H9 (cell line): ENCODE measurements at regions not wholly inside any gene's neighbourhood (a gene's known extent, or its start where the extent isn't known, plus 50 kb on each side); places are given as distances from the start of the nearest gene placed in this dataset.

Source experiments
- DNase-seq: peaks from one replicate; pipeline ENCODE4 v3.0.0-alpha.2; 2017
- H2AFZ ChIP-seq: one replicate; pipeline ENCODE4 v1.6.1; 2013; ENCODE audit warnings: mild to moderate bottlenecking, low read length, control low read depth, moderate library complexity
- H2AK5ac ChIP-seq: 2 replicates; pipeline ENCODE4 v1.6.1; 2013; ENCODE audit warnings: low read length, control low read depth, mixed read lengths; ENCODE audit not compliant: insufficient read length
- H2BK120ac ChIP-seq: one replicate; pipeline ENCODE4 v1.6.1; 2013; ENCODE audit warnings: low read depth, mild to moderate bottlenecking, low read length, control low read depth, inconsistent platforms; ENCODE audit not compliant: poor library complexity, severe bottlenecking
- H2BK12ac ChIP-seq: 2 replicates; pipeline ENCODE4 v1.6.1; 2013; ENCODE audit warnings: low read length, control low read depth, mixed read lengths, low read depth; ENCODE audit not compliant: insufficient read length
- H2BK15ac ChIP-seq: 2 replicates; pipeline ENCODE4 v1.6.1; 2013; ENCODE audit warnings: low read depth, low read length, control low read depth
- H2BK20ac ChIP-seq: one replicate; pipeline ENCODE4 v1.6.1; 2013; ENCODE audit warnings: low read depth, mild to moderate bottlenecking, low read length, control low read depth, inconsistent platforms; ENCODE audit not compliant: poor library complexity, severe bottlenecking
- H2BK5ac ChIP-seq: 2 replicates; pipeline ENCODE4 v1.6.1; 2013; ENCODE audit warnings: low read length, control low read depth, mixed read lengths; ENCODE audit not compliant: insufficient read length
- H3K14ac ChIP-seq: 2 replicates; pipeline ENCODE4 v1.6.1; 2013; ENCODE audit warnings: low read length, control low read depth; ENCODE audit not compliant: insufficient read depth
- H3K18ac ChIP-seq: 2 replicates; pipeline ENCODE4 v1.6.1; 2013; ENCODE audit warnings: low read depth, mild to moderate bottlenecking, mixed read lengths, low read length, control low read depth; ENCODE audit not compliant: insufficient read length
- H3K23ac ChIP-seq: 2 replicates; pipeline ENCODE4 v1.6.1; 2013; ENCODE audit warnings: low read length, control low read depth, mixed read lengths, low read depth; ENCODE audit not compliant: insufficient read length
- H3K23me2 ChIP-seq: 2 replicates; pipeline ENCODE4 v1.6.1; 2013; ENCODE audit warnings: low read depth, mild to moderate bottlenecking, mixed read lengths, low read length, control low read depth; ENCODE audit not compliant: insufficient read length, poor library complexity, severe bottlenecking
- H3K27ac ChIP-seq: 2 replicates; pipeline ENCODE4 v1.5.1; 2013; ENCODE audit warnings: low read length, control low read depth, mixed read lengths, low read depth; ENCODE audit not compliant: insufficient read length
- H3K27me3 ChIP-seq: 2 replicates; pipeline ENCODE4 v1.6.1; 2013; ENCODE audit warnings: low read length, control low read depth, inconsistent platforms; ENCODE audit not compliant: insufficient read depth
- H3K4ac ChIP-seq: 2 replicates; pipeline ENCODE4 v1.6.1; 2013; ENCODE audit warnings: low read depth, mild to moderate bottlenecking, control low read depth, inconsistent platforms, low read length, moderate library complexity
- H3K4me1 ChIP-seq: 2 replicates; pipeline ENCODE4 v1.6.1; 2013; ENCODE audit warnings: low read length, control low read depth, inconsistent platforms; ENCODE audit not compliant: insufficient read depth
- H3K4me2 ChIP-seq: 2 replicates; pipeline ENCODE4 v1.6.1; 2013; ENCODE audit warnings: low read length, control low read depth, mixed read lengths; ENCODE audit not compliant: insufficient read length, insufficient read depth
- H3K56ac ChIP-seq: 2 replicates; pipeline ENCODE4 v1.6.1; 2013; ENCODE audit warnings: low read depth, mild to moderate bottlenecking, mixed read lengths, low read length, control low read depth; ENCODE audit not compliant: insufficient read length
- H3K79me1 ChIP-seq: 2 replicates; pipeline ENCODE4 v1.6.1; 2013; ENCODE audit warnings: low read depth, mild to moderate bottlenecking, moderate library complexity, low read length, control low read depth, inconsistent platforms; ENCODE audit not compliant: insufficient read depth, poor library complexity, severe bottlenecking
- H3K79me2 ChIP-seq: 2 replicates; pipeline ENCODE4 v1.6.1; 2013; ENCODE audit warnings: low read length, control low read depth, inconsistent platforms; ENCODE audit not compliant: insufficient read depth
- H3K9ac ChIP-seq: 2 replicates; pipeline ENCODE4 v1.6.1; 2013; ENCODE audit warnings: low read length, control low read depth, mixed read lengths; ENCODE audit not compliant: insufficient read length; ENCODE audit errors: extremely low read depth
- H3K9me3 ChIP-seq: one replicate; pipeline ENCODE4 v1.6.1; 2013; ENCODE audit warnings: low read depth, low read length, inconsistent platforms; ENCODE audit not compliant: control insufficient read depth
- H3T11ph ChIP-seq: one replicate; pipeline ENCODE4 v1.6.1; 2013; ENCODE audit warnings: mild to moderate bottlenecking, low read length, control low read depth, inconsistent platforms
- H4K20me1 ChIP-seq: one replicate; pipeline ENCODE4 v1.6.1; 2013; ENCODE audit not compliant: control insufficient read depth, insufficient read length, insufficient read depth
- H4K5ac ChIP-seq: 2 replicates; pipeline ENCODE4 v1.6.1; 2013; ENCODE audit warnings: low read depth, mild to moderate bottlenecking, mixed read lengths, low read length, control low read depth; ENCODE audit not compliant: insufficient read length
- H4K8ac ChIP-seq: replicated peaks from 2 replicates; pipeline ENCODE4 v1.6.1; 2013; ENCODE audit warnings: low read length, control low read depth, mixed read lengths, low read depth; ENCODE audit not compliant: insufficient read length
- H4K91ac ChIP-seq: 2 replicates; pipeline ENCODE4 v1.6.1; 2013; ENCODE audit warnings: low read depth, mild to moderate bottlenecking, moderate library complexity, mixed read lengths, low read length, control low read depth; ENCODE audit not compliant: insufficient read length
- H3K27ac Mint-ChIP-seq, 3 experiments: 2 replicates in 2 of 3; 3 replicates in 1 of 3; pipeline ENCODE4 v1.8.0; 2020 to 2021; ENCODE audit warnings: mixed read lengths in 3 of 3, mild to moderate bottlenecking in 1 of 3, moderate library complexity in 1 of 3
- H3K27me3 Mint-ChIP-seq: 2 replicates; pipeline ENCODE4 v1.8.0; 2021; ENCODE audit warnings: low read depth, mild to moderate bottlenecking, moderate library complexity, mixed read lengths
- H3K36me3 Mint-ChIP-seq, 3 experiments: 2 replicates in 2 of 3; 3 replicates in 1 of 3; pipeline ENCODE4 v1.8.0; 2020 to 2021; ENCODE audit warnings: low read depth in 3 of 3, mixed read lengths in 3 of 3; ENCODE audit not compliant: insufficient read depth in 1 of 3
- H3K4me1 Mint-ChIP-seq, 2 experiments: 2 replicates each; pipeline ENCODE4 v1.8.0; 2020; ENCODE audit warnings: mixed read lengths in 2 of 2
- H3K4me3 Mint-ChIP-seq, 2 experiments: 2 replicates in 1 of 2; 3 replicates in 1 of 2; pipeline ENCODE4 v1.8.0; 2020 to 2021; ENCODE audit warnings: mild to moderate bottlenecking in 2 of 2, mixed read lengths in 2 of 2, moderate library complexity in 1 of 2
- H3K9me3 Mint-ChIP-seq, 2 experiments: 2 replicates in 1 of 2; 3 replicates in 1 of 2; pipeline ENCODE4 v1.8.0; 2020; ENCODE audit warnings: mild to moderate bottlenecking in 2 of 2, mixed read lengths in 2 of 2, moderate library complexity in 1 of 2
- WGBS: extraction: QIAGEN DNeasy Blood & Tissue Kit; methylation state at CpG from one replicate; pipeline ENCODE4 v1.1.7; 2013; ENCODE audit warnings: missing lambda C conversion rate, low lambda C conversion rate, mixed read lengths; ENCODE audit not compliant: insufficient read length; ENCODE audit errors: extremely low coverage; 5-methylcytosine and 5-hydroxymethylcytosine counted together
- TF ChIP-seq, protein P1 (sequence below): fragments of 200-600 bp; sonication (generic); conservative IDR thresholded peaks from 3 replicates; pipeline ENCODE4 v1.8.0; 2021; ENCODE audit warnings: antibody characterized with exemption, mild to moderate bottlenecking

DNA sequence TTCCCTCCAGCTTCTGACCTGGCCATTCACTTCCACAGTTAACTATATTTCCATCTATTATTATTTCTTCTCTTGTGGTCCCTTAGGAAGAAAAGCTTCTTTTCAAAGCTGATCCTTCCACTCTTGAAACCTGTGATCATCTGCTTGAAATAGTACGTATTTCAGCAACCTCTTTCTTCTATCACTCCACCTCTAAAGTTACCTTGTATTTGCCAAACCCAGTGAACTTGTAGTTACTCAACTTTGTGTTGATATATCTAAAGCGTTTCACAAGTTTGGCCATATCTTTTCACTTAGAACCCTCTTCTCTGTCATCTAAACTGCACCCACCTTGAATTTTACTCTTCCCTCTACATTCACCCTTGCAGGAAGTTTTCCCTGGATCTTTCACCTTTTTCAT lies 173.8 kb upstream of the RAD23B start:
- no peaks in the 10 kb centered on the region for H3K4me1 Mint-ChIP-seq

More for the DNA sequence above, 173.8 kb upstream of the RAD23B start:
- Histone ChIP-seq H2BK12ac (no peak overlapping the region), H3K23ac (no peak overlapping the region), H2BK20ac (no peak overlapping the region), H2AK5ac (no peak overlapping the region), H3K23me2 (no peaks in the 10 kb centered on the region), H3K27me3 (no peaks in the 10 kb centered on the region), H4K5ac (no peak overlapping the region), H3K4ac (no peak overlapping the region), H3T11ph (no peak overlapping the region), H3K4me1 (no peaks in the 10 kb centered on the region), H3K79me2 (no peaks in the 10 kb centered on the region), H4K20me1 (no peaks in the 10 kb centered on the region), H3K56ac (no peak overlapping the region), H3K4me2 (no peak overlapping the region), H3K14ac (no peak overlapping the region), H2AFZ (no peak overlapping the region), H2BK15ac (no peak overlapping the region), H3K27ac (no peak overlapping the region), H3K9ac (no peak overlapping the region), H2BK5ac (no peak overlapping the region), H4K91ac (no peak overlapping the region), H2BK120ac (no peak overlapping the region), H3K9me3 (no peaks in the 10 kb centered on the region), H3K79me1 (no peaks in the 10 kb centered on the region), H3K18ac (no peak overlapping the region), H4K8ac (no peak overlapping the region)
- WGBS = no CpG with 5 or more reads among the region's 2 CpGs
- no peak overlapping the region for H3K27ac Mint-ChIP-seq
- TF ChIP-seq, protein P1, sequence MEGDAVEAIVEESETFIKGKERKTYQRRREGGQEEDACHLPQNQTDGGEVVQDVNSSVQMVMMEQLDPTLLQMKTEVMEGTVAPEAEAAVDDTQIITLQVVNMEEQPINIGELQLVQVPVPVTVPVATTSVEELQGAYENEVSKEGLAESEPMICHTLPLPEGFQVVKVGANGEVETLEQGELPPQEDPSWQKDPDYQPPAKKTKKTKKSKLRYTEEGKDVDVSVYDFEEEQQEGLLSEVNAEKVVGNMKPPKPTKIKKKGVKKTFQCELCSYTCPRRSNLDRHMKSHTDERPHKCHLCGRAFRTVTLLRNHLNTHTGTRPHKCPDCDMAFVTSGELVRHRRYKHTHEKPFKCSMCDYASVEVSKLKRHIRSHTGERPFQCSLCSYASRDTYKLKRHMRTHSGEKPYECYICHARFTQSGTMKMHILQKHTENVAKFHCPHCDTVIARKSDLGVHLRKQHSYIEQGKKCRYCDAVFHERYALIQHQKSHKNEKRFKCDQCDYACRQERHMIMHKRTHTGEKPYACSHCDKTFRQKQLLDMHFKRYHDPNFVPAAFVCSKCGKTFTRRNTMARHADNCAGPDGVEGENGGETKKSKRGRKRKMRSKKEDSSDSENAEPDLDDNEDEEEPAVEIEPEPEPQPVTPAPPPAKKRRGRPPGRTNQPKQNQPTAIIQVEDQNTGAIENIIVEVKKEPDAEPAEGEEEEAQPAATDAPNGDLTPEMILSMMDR = no peak
- no peaks in the 10 kb centered on the region; a peak in 1 of 7 replicates for H3K36me3 Mint-ChIP-seq
- DNase-seq = no peak
- no peak overlapping the region for H3K4me3 Mint-ChIP-seq
- H3K27me3 Mint-ChIP-seq = peaks cover 2% of the 10 kb centered on the region
- H3K9me3 Mint-ChIP-seq = no peaks in the 10 kb centered on the region
